SK-MEL-5 (cell line): ENCODE measurements at regions not wholly inside any gene's neighbourhood (a gene's known extent, or its start where the extent isn't known, plus 50 kb on each side); places are given as distances from the start of the nearest gene placed in this dataset.

Source experiments
- DNase-seq: peaks from one replicate; pipeline ENCODE4 v3.0.0-alpha.2; 2016; ENCODE audit warnings: low read depth, low spot score
- in situ Hi-C: cut with HindIII; loops from 2 replicates; pipeline ENCODE4 v1.10.0; 2016; ENCODE audit warnings: low sequenced_read_pairs, high pct_unique_total_duplicates, low pct_unique_long_range_greater_than_20kb

GRCh38 chr4:187603093-187604025 is 392.2 kb upstream of the ZFP42 start:
- in situ Hi-C loops: no loop called here
- DNase-seq: no peak

- DNase-seq: no peak
- in situ Hi-C loops: no loop called here
These were observed 390.6 kb upstream of the ZFP42 start for GRCh38 chr4:187604984-187605383.

GRCh38 chr4:187606581-187606980 is 389.0 kb upstream of the ZFP42 start:
- peak; percentile 93 for DNase-seq
- in situ Hi-C loops: no loop called here

GRCh38 chr4:187608001-187608421 is 387.6 kb upstream of the ZFP42 start:
- no peak for DNase-seq
- in situ Hi-C loops: no loop called here

- in situ Hi-C loops: no loop called here
These were observed 383.3 kb upstream of the ZFP42 start for GRCh38 chr4:187612301-187612700.

GRCh38 chr4:187613089-187613839 is 382.3 kb upstream of the ZFP42 start:
- DNase-seq: no peak
- in situ Hi-C loops: no loop called here

More at GRCh38 chr4:187612301-187612700, 383.3 kb upstream of the ZFP42 start:
- peak; percentile 40 for DNase-seq

GRCh38 chr4:187615972-187616371 is 379.6 kb upstream of the ZFP42 start:
- DNase-seq: no peak
- in situ Hi-C loops: no loop called here

GRCh38 chr4:187617113-187617512 is 378.5 kb upstream of the ZFP42 start:
- no peak for DNase-seq
- in situ Hi-C loops: no loop called here

GRCh38 chr4:187618701-187619281 is 376.8 kb upstream of the ZFP42 start:
- in situ Hi-C loops: no loop called here
- DNase-seq: no peak

GRCh38 chr4:187619319-187619718 is 376.3 kb upstream of the ZFP42 start:
- in situ Hi-C loops: no loop called here
- no peak for DNase-seq

GRCh38 chr4:187632260-187632995 is 363.1 kb upstream of the ZFP42 start:
- in situ Hi-C loops: no loop called here
- DNase-seq: no peak

- no peak for DNase-seq
- in situ Hi-C loops: no loop called here
These were observed 362.3 kb upstream of the ZFP42 start for GRCh38 chr4:187633245-187633644.

GRCh38 chr4:187656959-187657358 is 338.6 kb upstream of the ZFP42 start:
- in situ Hi-C loops: no loop called here
- no peak for DNase-seq

GRCh38 chr4:187663076-187663475 is 332.5 kb upstream of the ZFP42 start:
- in situ Hi-C loops: no loop called here
- DNase-seq: no peak

- in situ Hi-C loops: no loop called here
These were observed 331.6 kb upstream of the ZFP42 start for GRCh38 chr4:187664011-187664410.

GRCh38 chr4:187665086-187665485 is 330.5 kb upstream of the ZFP42 start:
- no peak for DNase-seq
- in situ Hi-C loops: no loop called here

More at GRCh38 chr4:187664011-187664410, 331.6 kb upstream of the ZFP42 start:
- no peak for DNase-seq

GRCh38 chr4:187666034-187666433 is 329.5 kb upstream of the ZFP42 start:
- no peak for DNase-seq
- in situ Hi-C loops: no loop called here
